NCI-H2171 treated with DMSO at 0.1 percent for 48 hours (cell line): ENCODE measurements at regions not wholly inside any gene's neighbourhood (a gene's known extent, or its start where the extent isn't known, plus 50 kb on each side); places are given as distances from the start of the nearest gene placed in this dataset.
A peak's percentile ranks its signal among the peaks of the same experiment; 100 is the strongest.
"Not testable (repeated sequence)": the region's sequence is repeated elsewhere in the genome, so short reads cannot be mapped to it uniquely, and the experiment has no call there.

Source experiments
- DNase-seq: peaks from one replicate; lab custom pipeline; 2025; lab: John Stamatoyannopoulos, UW

DNA sequence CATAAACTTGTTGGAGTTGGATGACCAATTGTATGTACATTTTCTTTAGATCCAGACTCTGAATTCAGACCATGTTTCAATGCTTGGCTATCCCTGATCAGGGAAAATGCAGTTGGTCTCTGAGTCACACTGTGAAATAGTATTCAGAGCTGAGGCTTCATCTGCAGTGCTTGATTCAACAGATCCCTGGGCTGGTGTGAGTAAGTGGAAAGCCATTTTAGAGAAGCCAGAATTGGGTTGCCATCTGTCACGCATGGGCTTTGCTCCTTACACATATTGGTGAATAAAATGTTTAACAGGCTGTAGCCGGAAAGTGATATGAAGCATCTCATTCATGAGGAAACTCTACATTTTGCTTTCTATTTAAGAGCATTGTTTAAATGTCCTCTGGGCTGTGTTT is 50.0 kb upstream of the ACYP2 start:
- DNase-seq, result peak; percentile 84

DNA sequence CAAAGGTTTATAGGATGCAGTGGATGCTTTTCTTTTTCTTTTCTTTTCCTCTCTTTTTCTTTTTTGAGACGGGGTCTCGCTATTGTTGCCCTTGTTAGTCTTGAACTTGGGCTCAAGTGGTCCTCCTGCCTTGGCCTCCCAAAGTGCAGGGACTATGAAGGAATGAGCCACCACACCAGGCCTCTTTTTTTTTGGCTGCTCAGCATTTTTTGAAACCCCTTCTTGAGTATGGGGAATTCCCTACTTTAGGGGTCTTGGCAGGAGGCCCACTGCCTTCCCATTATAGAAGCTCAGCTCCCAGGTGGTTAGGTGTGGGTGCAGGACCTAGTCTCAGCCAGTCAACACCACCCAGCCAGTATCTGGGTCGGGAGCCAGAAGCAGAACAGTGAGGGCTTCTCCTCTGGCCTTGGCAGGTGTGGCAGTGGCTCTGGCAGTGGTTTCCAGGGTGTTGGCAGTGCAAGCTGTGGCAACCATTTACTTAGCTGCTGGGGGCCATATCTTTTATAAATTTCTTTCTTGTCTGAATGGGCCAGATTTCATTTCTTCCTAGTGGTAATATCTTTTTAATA is 51.4 kb upstream of the ACYP2 start:
- DNase-seq, result no peak

DNA sequence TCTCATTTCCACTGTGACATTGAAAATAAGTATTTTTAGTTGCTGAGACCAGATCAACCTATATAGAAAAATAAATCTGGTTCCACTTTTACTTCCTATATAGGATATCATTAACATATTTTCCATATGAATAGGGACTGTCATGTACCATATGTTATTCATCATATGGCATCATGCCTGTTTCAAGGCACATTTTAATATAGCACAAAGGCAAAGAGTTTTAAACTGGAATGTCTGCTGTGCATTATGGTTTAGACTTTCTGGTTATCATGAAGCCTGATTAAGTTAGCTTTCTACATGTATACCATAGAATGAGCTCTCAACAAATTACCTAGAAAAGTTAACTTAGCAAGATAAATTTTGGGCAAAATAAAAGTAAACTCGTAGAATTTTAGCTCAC is 53.0 kb upstream of the ACYP2 start:
- DNase-seq, result no peak

DNA sequence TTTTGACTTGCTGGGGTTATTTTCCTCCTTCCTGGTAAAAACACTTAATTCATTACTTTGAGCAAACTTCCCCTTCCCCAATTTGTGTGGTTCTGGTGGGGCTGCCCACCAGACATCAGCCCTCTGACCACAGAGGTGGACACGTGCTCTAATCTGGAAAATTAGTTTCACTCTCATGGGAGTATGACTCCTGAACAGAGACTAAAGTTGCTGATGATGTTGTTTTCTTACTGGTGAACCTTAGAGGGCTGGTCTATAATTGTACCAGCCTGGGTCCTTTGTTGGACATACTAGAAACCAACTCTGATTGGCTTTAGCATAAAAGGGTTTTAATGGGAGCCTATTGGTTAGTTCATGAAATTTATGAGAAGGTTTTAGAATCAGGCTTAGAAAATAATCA is 54.1 kb upstream of the ACYP2 start:
- no peak for DNase-seq

DNA sequence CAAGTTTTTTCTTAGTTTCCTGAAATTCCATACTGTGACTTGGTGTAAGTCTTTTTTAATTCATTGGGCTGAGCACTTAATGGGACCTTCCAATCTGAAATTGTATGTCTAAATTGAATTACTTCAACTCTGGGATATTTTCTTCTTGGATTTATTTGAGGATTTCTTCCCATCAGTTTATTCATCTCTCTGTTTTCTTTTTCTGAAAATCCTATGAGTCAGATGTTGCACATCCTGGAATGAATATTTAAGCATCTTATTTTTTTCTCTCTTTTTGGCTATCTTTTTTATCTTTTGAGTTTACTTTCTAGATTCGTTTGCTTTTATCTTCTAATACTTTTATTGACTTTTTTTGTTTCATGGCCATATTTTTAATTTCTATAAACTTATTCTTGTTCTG is 55.4 kb upstream of the ACYP2 start:
- no peak for DNase-seq

DNA sequence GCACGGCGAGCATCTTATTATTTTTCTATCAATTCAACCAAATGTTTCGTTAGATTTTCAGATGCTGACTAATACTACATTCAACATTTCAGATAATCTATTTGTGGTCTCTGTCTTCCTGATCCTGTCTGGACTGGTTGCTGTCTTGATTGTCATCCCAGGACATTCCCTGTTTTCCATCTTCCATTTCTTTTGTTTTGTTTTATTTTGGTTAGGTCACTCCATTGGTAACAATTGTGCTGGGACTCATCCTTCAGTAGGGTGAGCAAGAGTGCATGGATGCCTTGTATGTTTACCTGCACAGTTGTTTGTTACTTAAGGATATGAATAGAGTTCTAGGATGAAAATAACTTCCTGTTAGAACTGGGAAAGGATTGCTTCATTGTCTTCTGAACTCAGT is 55.9 kb upstream of the ACYP2 start:
- no peak for DNase-seq

DNA sequence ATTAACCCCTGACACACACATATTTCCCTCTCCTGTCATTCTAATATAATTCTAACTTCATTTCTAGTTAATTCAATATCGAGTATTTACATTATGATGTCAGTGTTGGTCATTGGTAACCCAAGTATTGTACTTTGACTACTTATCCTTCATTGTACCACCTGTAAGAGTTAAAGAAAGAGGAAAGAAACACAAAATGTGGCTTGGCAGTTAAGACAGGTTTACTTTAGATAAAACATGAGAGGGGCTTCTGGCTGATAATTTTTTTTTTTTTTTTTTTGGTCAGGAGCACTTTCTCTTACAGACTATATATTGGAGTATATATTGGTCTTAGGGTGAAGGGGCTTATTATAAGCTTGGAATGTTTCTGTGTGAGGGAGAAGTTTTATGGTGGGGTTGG is 57.0 kb upstream of the ACYP2 start:
- no peak for DNase-seq

DNA sequence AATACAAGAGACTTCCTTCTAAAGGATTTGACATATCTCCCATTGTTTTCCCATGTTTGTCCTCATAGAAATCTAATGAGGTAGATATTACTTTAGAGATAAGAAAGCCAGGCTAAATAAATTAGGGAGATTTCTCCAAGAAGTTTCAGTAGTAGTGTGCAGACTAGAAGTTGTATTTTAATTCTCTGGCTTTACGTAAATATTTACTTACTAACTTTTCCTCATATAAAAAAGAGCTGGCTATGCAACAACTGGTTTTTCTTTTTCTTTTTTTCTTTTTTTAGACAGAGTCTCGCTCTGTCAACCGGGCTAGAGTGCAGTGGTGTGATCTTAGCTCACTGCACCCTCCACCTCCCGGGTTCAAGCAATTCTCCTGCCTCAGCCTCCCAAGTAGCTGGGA is 60.6 kb upstream of the ACYP2 start:
- no peak for DNase-seq

DNA sequence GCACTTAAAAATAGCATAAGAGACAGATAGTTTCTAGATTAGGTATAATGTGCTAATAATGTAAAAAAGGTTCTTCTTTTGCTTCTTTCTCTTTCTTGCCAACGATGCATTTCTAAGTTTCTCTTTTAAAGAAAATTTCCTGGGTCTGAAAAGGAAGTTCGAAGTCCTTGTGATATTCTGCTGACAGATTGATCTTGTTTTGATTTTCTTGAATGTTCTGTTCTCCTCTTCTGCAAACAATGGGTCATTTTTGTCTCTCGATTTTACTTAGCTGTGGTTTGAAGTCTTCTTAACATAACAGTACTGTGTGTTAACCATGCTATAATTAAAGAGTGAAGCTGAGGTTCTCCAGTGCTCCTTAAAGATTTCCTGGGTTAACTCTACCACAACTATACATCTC is 61.1 kb upstream of the ACYP2 start:
- DNase-seq, result no peak

DNA sequence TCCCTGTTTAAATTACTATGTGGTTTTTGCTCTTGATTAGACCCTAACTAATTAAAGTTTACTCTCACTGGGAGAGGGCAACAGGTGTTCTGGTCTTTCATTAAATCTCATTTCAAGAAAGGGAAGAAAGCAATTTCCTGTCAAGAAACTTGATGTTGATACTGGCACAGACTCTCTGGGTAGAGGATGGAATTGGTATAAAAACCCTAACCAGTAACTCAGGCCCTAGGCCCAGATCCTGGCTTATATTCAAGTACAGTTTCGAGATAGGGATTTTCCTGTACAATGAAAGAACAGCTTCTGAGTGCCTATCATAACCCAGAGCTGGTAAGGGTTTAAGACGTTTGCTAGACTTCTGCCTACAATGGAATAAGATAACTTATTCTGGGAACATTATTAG is 61.6 kb upstream of the ACYP2 start:
- no peak for DNase-seq

DNA sequence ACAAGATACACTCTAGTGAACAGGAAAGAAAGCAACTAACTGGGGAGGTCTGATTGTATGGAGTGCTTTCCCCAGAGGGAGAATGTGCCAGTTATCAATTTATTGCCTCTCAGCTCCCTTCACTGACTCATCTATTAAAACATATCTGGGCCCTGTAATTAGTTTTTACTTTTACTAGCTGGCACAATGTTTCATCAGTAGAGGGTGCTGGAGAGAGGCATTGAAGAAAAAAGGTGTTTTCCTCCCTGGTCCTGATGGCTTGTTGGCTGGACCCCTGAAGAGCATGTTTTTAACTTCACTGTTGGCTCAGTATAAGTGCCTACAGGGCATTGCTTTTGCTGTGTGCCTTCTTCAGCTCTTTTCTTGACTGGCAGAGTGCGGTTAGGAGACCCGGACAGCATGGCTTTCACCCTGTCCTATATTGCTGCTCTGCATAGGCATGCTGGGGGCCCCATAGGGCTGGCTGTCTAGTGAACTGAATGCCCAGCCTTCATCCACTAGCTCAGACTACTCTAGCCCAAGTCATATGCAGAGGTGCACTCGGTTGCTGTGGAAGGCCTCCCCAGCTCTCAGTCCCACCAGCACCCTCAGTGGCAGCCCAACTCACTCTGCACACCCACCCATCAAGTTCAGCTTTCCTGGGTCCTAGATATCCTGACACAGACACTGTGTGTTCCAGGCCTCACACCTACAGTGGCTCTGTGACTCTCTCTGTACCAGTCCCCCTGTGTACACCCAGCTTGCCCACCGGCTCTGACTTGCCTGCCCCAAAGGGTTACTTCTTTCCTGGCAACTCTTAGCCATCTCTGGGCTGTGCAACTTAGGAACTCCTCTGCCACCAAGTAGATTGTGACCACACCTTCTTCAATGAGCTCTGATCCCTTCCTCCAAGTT is 62.3 kb upstream of the ACYP2 start:
- DNase-seq, result no peak

DNA sequence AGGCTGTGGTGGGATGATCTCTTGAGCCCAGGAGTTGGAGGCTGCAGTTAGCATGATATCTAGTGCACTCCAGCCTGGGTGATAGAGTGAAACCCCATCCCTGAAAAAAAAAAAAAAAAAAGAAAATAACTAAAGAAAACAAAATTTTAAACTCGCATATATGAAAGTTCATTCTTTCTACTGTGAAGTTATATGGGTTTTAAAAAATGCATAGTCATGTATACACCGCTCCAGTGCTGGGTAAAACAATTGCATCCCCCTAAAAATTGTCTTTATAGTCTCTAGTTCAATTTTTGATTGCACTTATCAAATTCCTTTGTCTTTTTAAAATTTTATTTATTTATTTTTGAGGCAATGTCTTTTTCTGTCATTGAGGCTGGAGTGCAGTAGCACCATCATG is 65.0 kb upstream of the ACYP2 start:
- DNase-seq, result no peak

DNA sequence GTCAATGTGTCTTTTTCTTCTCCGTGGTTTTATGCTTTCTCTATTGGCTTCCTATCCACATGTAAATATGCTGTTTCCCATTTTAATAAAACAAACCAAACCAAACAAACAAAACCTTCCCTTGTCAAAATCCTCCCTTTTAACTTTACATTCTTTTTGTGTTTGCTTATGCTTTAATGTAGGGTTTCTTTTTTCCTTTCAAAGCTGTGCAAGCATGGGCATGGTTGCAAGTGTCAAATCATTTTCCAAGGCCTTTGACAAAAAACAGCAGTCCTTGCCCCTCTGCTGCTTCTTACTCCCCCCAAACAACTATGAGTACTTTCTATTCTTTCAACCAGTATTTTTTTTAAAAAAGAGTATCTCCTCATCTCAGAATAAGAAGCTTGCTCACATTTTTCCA is 66.0 kb upstream of the ACYP2 start:
- DNase-seq, result no peak

DNA sequence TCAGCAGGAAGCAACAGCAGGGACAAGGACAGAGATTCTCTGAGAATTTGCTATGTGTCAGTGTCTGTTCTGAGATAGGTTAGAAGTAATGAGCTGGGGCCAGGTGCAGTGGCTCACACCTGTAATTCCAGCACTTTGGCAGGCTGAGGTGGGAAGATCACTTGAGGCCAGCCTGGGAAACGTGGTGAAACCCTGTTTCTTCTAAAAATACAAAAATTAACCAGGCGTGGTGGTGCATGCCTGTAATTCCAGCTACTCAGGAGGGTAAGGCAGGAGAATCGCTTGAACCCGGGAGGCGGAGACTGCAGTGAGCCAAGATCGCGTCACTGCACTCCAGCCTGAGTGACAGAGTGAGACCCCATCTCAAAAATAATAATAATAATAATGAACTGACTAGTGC is 66.5 kb upstream of the ACYP2 start:
- DNase-seq, result not testable (repeated sequence)

DNA sequence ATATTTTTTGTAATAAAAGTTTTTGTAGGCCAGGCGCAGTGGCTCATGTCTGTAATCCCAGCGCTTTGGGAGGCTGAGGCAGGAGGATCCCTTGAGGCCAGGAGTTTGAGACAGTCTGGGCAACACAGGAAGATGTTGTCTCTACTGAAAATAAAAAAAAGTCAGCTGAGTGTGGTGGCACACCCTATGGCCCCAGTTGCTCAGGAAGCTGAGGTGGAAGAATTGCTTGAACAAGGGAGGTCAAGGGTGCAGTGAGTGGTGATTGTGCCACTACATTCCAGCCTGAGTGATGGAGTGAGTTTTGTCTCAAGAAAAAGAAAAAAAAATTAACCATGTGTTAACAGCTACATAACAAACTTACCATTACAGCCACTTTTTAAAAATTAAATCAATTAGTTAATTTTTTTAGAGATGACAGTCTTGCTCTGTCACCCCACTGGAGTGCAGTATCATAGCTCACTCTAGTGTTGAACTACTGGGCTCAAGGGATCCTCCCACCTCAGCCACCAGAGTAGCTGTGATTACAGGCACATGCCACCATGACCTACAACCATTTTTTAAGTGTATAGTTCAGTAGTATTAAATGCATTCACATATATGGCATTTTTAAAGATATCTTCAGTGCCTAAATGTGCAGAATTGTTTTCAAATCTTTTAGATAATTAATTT is 67.2 kb upstream of the ACYP2 start:
- DNase-seq, result no peak

DNA sequence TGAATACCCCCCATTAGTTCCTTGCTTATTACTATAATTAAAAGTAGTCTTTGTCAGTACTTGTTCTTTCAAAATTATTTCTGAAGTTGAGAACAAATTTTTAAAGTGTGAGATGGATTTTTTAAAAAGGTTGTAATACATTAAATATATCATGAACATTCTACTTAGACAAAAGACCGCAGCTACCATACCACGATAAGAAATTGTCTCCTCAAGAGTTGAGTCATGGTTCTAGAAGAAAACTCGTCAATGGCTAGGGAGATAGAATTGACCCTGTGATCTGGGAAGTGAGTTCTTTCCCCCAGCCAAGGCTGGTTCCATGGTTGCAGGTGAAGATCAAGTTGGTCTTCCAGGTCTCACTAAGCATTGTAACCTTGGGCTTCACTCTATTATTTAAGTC is 67.8 kb upstream of the ACYP2 start:
- no peak for DNase-seq

DNA sequence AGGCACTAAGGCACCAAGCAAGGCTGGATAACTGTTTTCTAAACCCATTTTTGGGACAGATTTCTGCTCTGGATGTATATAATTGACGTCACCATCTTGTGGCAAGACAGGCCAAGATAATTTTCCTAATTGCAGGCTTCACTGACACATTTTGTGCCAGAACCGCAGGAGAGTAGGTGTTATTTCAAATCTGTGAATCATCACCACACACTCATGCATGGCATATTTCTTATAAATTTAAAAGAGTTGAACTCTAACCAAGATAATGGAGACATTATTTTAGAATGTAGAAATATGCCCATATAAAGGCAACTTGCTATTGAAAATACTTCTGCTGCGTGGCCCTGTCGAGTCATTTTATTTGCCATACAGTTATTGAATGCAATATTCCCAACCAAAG is 68.3 kb upstream of the ACYP2 start:
- no peak for DNase-seq

DNA sequence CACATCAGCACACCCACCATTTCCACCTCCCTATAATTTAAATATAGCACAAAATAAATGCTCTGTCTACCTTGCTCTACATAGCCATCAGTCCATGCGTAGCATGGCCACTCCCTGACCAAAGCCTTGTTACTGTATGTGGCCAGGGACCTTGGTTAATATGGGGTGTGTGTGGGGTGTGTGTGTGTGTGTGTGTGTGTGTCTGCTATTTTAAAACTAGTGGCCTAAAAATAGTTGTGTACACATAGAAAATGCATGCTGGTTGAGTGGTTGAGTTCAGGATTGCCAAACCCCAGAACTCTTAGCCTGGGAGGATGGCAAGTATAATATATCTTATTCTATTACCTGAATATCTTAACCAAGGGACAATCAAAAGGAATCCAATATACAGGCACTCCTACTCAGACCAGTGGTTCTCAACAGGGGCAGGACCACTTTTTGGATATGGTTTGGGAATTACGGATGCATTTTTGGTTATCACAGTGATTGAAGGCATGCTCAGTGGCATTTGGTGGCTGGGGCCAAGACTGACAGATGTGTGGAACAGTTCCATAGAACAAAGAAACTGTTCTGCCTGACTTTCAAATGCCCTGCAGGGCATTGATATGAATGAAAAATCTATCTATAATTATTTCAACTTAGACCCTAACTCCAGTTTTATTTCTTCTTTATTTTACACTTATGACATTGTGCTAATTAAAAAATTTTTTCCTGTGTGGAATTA is 72.3 kb upstream of the PSME4 start:
- DNase-seq, result peak; percentile 52

DNA sequence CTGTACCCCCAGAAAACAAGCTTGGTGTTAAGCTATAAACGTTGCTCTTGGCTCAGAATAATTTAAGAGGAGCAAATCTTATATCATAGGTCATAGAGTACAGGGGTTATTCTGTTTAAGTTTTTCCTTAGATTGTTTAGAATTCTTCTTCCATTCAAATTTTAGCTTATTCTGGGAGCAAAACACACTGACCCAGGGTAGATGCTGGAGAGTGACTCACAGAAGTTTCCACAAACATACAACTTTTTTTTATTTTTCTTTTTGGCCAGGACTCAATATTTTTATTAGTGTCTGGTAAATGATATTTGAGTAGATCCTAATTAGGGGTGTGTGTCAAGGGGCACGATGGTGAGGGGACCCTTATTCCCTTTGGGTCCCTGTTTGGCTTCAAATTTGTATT is 71.5 kb upstream of the PSME4 start:
- peak; percentile 52 for DNase-seq

DNA sequence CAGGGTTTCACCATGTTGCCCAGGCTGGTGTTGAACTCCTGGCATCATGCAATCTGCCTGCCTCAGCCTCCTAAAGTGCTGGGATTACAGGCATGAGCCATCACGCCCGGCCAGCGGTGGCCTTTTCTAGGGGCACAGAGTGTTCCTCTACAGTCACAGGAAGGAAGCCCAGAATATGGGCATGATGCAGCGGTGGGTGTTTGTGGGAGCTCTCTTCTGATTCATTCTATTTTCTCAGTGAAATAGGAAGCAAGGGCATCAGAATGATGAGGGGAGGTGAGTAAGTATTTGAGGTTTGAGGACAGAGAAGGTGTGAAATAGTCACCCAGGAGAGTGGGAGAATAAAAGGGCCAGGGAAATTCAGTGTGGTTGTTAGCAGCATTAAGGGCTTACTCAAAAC is 70.3 kb upstream of the PSME4 start:
- DNase-seq, result no peak

DNA sequence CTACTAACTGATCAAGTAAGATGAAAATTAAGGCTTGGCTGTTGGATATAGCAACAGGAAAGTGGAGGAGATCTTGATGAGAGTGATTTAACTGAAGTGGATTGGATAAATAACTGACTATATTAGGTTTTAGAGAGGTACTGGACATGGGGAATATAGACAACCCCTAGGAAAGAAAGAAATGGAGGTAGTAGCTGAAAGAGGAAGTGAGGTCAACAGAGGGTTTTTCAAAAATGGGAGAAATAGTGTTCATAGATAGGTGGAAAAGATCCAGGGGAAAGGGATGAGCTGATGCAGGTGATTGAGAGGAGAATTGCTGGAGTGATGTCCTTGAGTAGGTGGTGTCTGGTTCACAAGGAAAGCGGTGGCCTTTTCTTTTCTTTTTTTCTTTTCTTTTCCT is 69.9 kb upstream of the PSME4 start:
- no peak for DNase-seq

DNA sequence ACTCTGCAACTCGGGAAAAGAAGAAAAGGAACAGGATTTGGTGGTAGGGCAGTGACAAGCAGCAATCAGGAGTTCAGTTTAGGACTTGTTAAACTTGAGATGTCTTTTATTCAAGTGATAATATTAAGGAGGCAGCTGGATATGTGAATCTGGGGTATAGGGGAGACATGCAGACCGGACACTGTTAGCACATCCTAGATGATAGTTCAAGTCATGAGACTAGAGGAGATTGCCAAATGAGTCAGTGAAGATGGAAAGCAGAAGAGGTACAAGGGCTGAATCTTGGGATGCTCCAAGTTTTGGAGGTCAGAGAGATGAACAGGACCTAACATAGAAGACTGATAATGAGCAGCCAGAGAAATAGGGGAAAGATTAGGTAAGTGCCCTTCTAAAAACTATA is 69.5 kb upstream of the PSME4 start:
- no peak for DNase-seq

DNA sequence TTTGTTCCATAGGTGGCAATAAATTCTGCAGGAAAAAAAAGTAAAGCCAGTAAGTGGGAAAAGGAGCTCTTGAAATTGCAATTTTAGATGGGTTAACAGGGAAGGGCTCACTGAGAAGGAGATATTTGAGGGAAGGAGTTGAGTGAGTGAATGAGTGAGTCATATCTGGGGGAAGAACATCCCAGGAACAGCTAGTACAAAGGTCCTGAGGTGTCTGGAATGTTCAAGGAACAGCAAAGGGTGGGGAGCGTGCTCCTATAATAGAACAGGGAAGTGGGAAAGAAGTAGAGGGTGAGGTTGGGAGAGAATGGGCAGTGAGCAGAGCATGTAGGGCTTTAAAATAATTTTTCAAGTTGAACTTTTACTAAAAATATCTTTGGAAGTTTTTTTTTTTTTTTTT is 68.0 kb upstream of the PSME4 start:
- DNase-seq, result no peak
